GM12892 (cell line): ENCODE measurements at regions not wholly inside any gene's neighbourhood (a gene's known extent, or its start where the extent isn't known, plus 50 kb on each side); places are given as distances from the start of the nearest gene placed in this dataset.
"Not testable (repeated sequence)": the region's sequence is repeated elsewhere in the genome, so short reads cannot be mapped to it uniquely, and the experiment has no call there.

Experiments used
- DNase-seq: peaks from one replicate; pipeline ENCODE4 v3.0.0; 2011; ENCODE audit not compliant: insufficient read length
- FAIRE-seq: peaks from 2 replicates; lab custom pipeline; 2011; peaks lifted over from hg19 to GRCh38; lab: Jason Lieb, UNC
- POLR2A ChIP-seq: IDR thresholded peaks from 2 replicates; pipeline ENCODE4 v1.6.1; 2011; ENCODE audit warnings: low read depth, low read length, control low read depth
- POLR2AphosphoS5 ChIP-seq: IDR thresholded peaks from 2 replicates; pipeline ENCODE4 v1.6.1; 2011; ENCODE audit warnings: low read depth, low read length, control low read depth
- TAF1 ChIP-seq: IDR thresholded peaks from 2 replicates; pipeline ENCODE4 v1.6.1; 2011; ENCODE audit warnings: low read depth, mild to moderate bottlenecking, control low read depth, low read length, borderline replicate concordance

- no peak for TF ChIP-seq TAF1
- no peak for TF ChIP-seq POLR2A
- TF ChIP-seq POLR2AphosphoS5, result no peak
These were observed 105.4 kb downstream of the RFX6 start for GRCh38 chr6:116982401-116982800.

GRCh38 chr6:116983375-116983774, 106.3 kb downstream of the RFX6 start:
- DNase-seq (no peak), FAIRE-seq (no peak)
- TF ChIP-seq POLR2A (no peak), POLR2AphosphoS5 (no peak), TAF1 (no peak)

More at GRCh38 chr6:116982401-116982800, 105.4 kb downstream of the RFX6 start:
- FAIRE-seq (no peak), DNase-seq (no peak)

GRCh38 chr6:116986819-116987218, 109.8 kb downstream of the RFX6 start:
- FAIRE-seq (no peak), DNase-seq (no peak)
- no peak for TF ChIP-seq POLR2AphosphoS5

- DNase-seq (no peak), FAIRE-seq (no peak)
- TF ChIP-seq POLR2AphosphoS5 (no peak), POLR2A (no peak), TAF1 (no peak)
These were observed 113.6 kb downstream of the RFX6 start for GRCh38 chr6:116990679-116991078.

- DNase-seq, result no peak
- FAIRE-seq, result no peak
- TF ChIP-seq POLR2A (no peak), POLR2AphosphoS5 (no peak), TAF1 (no peak)
These were observed 115.5 kb downstream of the RFX6 start for GRCh38 chr6:116992546-116992945.

- TF ChIP-seq POLR2AphosphoS5, result no peak
- no peak for TF ChIP-seq TAF1
- no peak for TF ChIP-seq POLR2A
- no peak for DNase-seq
- no peak for FAIRE-seq
These were observed 117.4 kb downstream of the RFX6 start for GRCh38 chr6:116994447-116994846.

- FAIRE-seq, result no peak
- no peak for DNase-seq
- TF ChIP-seq TAF1 (no peak), POLR2A (no peak)
These were observed 119.8 kb downstream of the RFX6 start for GRCh38 chr6:116996842-116997241.

GRCh38 chr6:116997496-116997895, 120.5 kb downstream of the RFX6 start:
- TF ChIP-seq POLR2AphosphoS5, result no peak
- TF ChIP-seq POLR2A, result no peak
- no peak for TF ChIP-seq TAF1
- DNase-seq (no peak), FAIRE-seq (no peak)

- TF ChIP-seq TAF1 (no peak), POLR2A (no peak), POLR2AphosphoS5 (no peak)
- FAIRE-seq (no peak), DNase-seq (no peak)
These were observed 130.6 kb downstream of the RFX6 start for GRCh38 chr6:117007659-117008058.

- TF ChIP-seq TAF1, result no peak
- TF ChIP-seq POLR2AphosphoS5, result no peak
- TF ChIP-seq POLR2A, result no peak
- FAIRE-seq, result peak; percentile 90
- DNase-seq, result peak; percentile 5
These were observed 131.6 kb downstream of the RFX6 start for GRCh38 chr6:117008618-117009017.

- not testable (repeated sequence) for DNase-seq, FAIRE-seq
These were observed 137.8 kb downstream of the RFX6 start for GRCh38 chr6:117014641-117015473.

GRCh38 chr6:117015474-117015804, 138.4 kb downstream of the RFX6 start:
- not testable (repeated sequence) for FAIRE-seq, DNase-seq

GRCh38 chr6:117018771-117019170, 141.7 kb downstream of the RFX6 start:
- TF ChIP-seq POLR2AphosphoS5, result no peak
- no peak for TF ChIP-seq TAF1
- no peak for FAIRE-seq

More at GRCh38 chr6:117018771-117019170, 141.7 kb downstream of the RFX6 start:
- DNase-seq, result no peak
